Endothelial cell of umbilical vein (primary cell): ENCODE measurements at regions not wholly inside any gene's neighbourhood (a gene's known extent, or its start where the extent isn't known, plus 50 kb on each side); places are given as distances from the start of the nearest gene placed in this dataset.
"Not testable (repeated sequence)": the region's sequence is repeated elsewhere in the genome, so short reads cannot be mapped to it uniquely, and the experiment has no call there.

Experiments used
- BruUV-seq: library from RNA; stranded (reverse); fragments of 400-500 nt; replicated peaks from 2 replicates; lab custom pipeline; 2021; lab: Mats Ljungman, UMichigan
- CTCF ChIA-PET: fragments of 300-600, 350-600 bp; sonication (Branson Sonifier 250); formaldehyde crosslinking; loops from one replicate; lab custom pipeline; 2021; ENCODE audit warnings: antibody characterized with exemption, inconsistent platforms; lab: Charles Lee
- POLR2A ChIA-PET: fragments of 300-600, 350-600 bp; sonication (Branson Sonifier 250); formaldehyde crosslinking; loops from one replicate; lab custom pipeline; 2021; ENCODE audit warnings: antibody characterized with exemption, inconsistent platforms; lab: Charles Lee
- DNase-seq: peaks from one replicate; pipeline ENCODE4 v3.0.0-alpha.2; 2011; ENCODE audit warnings: low read depth, low spot score
- FAIRE-seq: peaks from 2 replicates; lab custom pipeline; 2011; peaks lifted over from hg19 to GRCh38; lab: Jason Lieb, UNC
- H2AFZ ChIP-seq: 2 replicates; pipeline ENCODE4 v1.6.0; 2012; ENCODE audit warnings: low read depth, low read length, control low read depth, inconsistent platforms
- H3K27ac ChIP-seq: 2 replicates; pipeline ENCODE4 v1.5.1; 2011; ENCODE audit warnings: low read depth, mild to moderate bottlenecking, control low read depth, low read length, moderate library complexity; ENCODE audit not compliant: insufficient read depth
- H3K27me3 ChIP-seq, 2 experiments: 2 replicates each; pipeline versions ENCODE4 v1.6.0 to v1.6.1; 2011; ENCODE audit warnings: low read length in 2 of 2, mixed read lengths in 1 of 2; ENCODE audit not compliant: control insufficient read depth in 2 of 2, insufficient read depth in 2 of 2
- H3K36me3 ChIP-seq, 2 experiments: 2 replicates in 1 of 2; 3 replicates in 1 of 2; pipeline ENCODE4 v1.5.1; 2011; ENCODE audit warnings: low read length in 2 of 2, mild to moderate bottlenecking in 1 of 2, moderate library complexity in 1 of 2; ENCODE audit not compliant: control insufficient read depth in 2 of 2, insufficient read depth in 2 of 2; ENCODE audit errors: extremely low read depth in 1 of 2
- H3K4me1 ChIP-seq: 3 replicates; pipeline ENCODE4 v1.5.1; 2011; ENCODE audit warnings: mild to moderate bottlenecking, low read length; ENCODE audit not compliant: control insufficient read depth, insufficient read depth; ENCODE audit errors: extremely low read depth
- H3K4me2 ChIP-seq: 2 replicates; pipeline ENCODE4 v1.6.1; 2011; ENCODE audit warnings: low read length, control low read depth, mixed read lengths; ENCODE audit not compliant: insufficient read depth
- H3K4me3 ChIP-seq, 3 experiments: fragments of 200-600 bp in 1 of 3; sonication (generic), shearing (Covaris generic) in 1 of 3; replicated peaks in 1 of 3; 2 replicates each; pipeline ENCODE4 v1.5.1; 2011 to 2016; ENCODE audit warnings: control low read depth in 3 of 3, low read length in 3 of 3, mild to moderate bottlenecking in 2 of 3, inconsistent platforms in 1 of 3, low read depth in 1 of 3, moderate library complexity in 1 of 3; ENCODE audit not compliant: insufficient read depth in 1 of 3
- H3K79me2 ChIP-seq: 2 replicates; pipeline ENCODE4 v1.6.0; 2012; ENCODE audit warnings: low read length, inconsistent platforms; ENCODE audit not compliant: control insufficient read depth, insufficient read depth
- H3K9ac ChIP-seq: replicated peaks from 2 replicates; pipeline ENCODE3; 2011; ENCODE audit warnings: low read length, control low read depth; ENCODE audit not compliant: insufficient read depth; ENCODE audit errors: extremely low read depth
- H3K9me1 ChIP-seq: replicated peaks from 3 replicates; pipeline ENCODE4 v1.6.0; 2011; ENCODE audit warnings: mild to moderate bottlenecking, low read length; ENCODE audit not compliant: control insufficient read depth, insufficient read depth; ENCODE audit errors: extremely low read depth
- H3K9me3 ChIP-seq: replicated peaks from 2 replicates; pipeline ENCODE4 v1.5.1; 2012; ENCODE audit warnings: low read length, inconsistent platforms; ENCODE audit not compliant: control insufficient read depth, insufficient read depth
- H4K20me1 ChIP-seq: replicated peaks from 2 replicates; pipeline ENCODE3; 2011; ENCODE audit warnings: mild to moderate bottlenecking, low read length; ENCODE audit not compliant: control insufficient read depth, insufficient read depth; ENCODE audit errors: extremely low read depth
- EZH2 ChIP-seq: IDR thresholded peaks from 2 replicates; pipeline ENCODE4 v1.6.1; 2012; ENCODE audit warnings: borderline replicate concordance, low read depth, mild to moderate bottlenecking, moderate library complexity, low read length, inconsistent platforms; ENCODE audit not compliant: severe bottlenecking
- FOS ChIP-seq: IDR thresholded peaks from 2 replicates; pipeline ENCODE4 v1.6.1; 2011; ENCODE audit warnings: mild to moderate bottlenecking, low read length, moderate library complexity, borderline replicate concordance; ENCODE audit not compliant: insufficient read depth
- GATA2 ChIP-seq: IDR thresholded peaks from 2 replicates; pipeline ENCODE4 v1.7.0; 2011; ENCODE audit warnings: low read depth, mild to moderate bottlenecking, moderate library complexity, mixed read lengths, low read length; ENCODE audit not compliant: insufficient read length, insufficient read depth
- JUN ChIP-seq: IDR thresholded peaks from 2 replicates; pipeline ENCODE4 v1.6.1; 2011; ENCODE audit warnings: borderline replicate concordance, low read depth; ENCODE audit not compliant: insufficient read length, insufficient read depth
- MYC ChIP-seq: IDR thresholded peaks from one replicate; pipeline ENCODE4 v1.6.1; 2011; ENCODE audit warnings: mild to moderate bottlenecking, low read depth, low read length
- POLR2A ChIP-seq: IDR thresholded peaks from 2 replicates; pipeline ENCODE4 v1.6.1; 2012; ENCODE audit warnings: low read depth, mild to moderate bottlenecking, control low read depth, low read length
- POLR2AphosphoS5 ChIP-seq: IDR thresholded peaks from 2 replicates; pipeline ENCODE4 v1.6.1; 2012; ENCODE audit warnings: low read depth, mild to moderate bottlenecking, control low read depth, low read length, moderate library complexity; ENCODE audit not compliant: insufficient read depth
- dilution Hi-C: fragments of 300-500 bp; cut with MboI; formaldehyde crosslinking; loops from one replicate; pipeline ENCODE4 v1.15.0; 2019; ENCODE audit warnings: low sequenced_read_pairs; ENCODE audit not compliant: extremely low pct_ligation_motif_present
- intact Hi-C: fragments of 100-400 bp; cut with micrococcal nuclease; formaldehyde crosslinking; loops from one replicate; pipeline ENCODE4 v1.10.0; 2022
- TF ChIP-seq, protein P1 (sequence below): IDR thresholded peaks from 2 replicates; pipeline ENCODE4 v1.6.1; 2011; ENCODE audit not compliant: insufficient read depth, insufficient read length
- TF ChIP-seq, protein P2 (sequence below), 2 donors: IDR thresholded peaks; 1 replicate in 1 of 2; 2 replicates in 1 of 2; pipeline ENCODE4 v1.5.1; 2011; ENCODE audit warnings: low read length in 2 of 2, mild to moderate bottlenecking in 2 of 2, moderate library complexity in 2 of 2, control low read depth in 1 of 2, inconsistent platforms in 1 of 2, low read depth in 1 of 2; ENCODE audit not compliant: insufficient read depth in 1 of 2; ENCODE audit errors: extremely low read depth in 1 of 2

DNA sequence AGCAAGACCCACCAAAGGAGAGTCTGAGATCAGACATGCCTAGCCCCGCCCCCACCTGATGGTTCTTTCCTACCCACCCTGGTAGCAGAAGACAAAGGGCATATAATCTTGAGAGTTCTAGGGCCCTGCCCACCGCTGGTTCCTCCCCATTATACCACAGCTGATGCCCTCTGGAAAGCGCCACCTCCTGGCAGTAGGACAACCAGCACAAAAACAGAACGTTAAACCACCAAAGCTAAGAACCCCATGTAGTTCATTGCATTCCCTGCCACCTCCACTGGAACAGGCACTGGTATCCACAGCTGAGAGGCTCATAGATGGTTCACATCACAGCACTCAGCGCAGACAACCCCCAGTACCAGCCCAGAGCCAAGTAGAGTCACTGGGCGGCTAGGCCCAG is 81.2 kb upstream of the TRPC7 start:
- CTCF ChIA-PET: no interaction called here

DNA sequence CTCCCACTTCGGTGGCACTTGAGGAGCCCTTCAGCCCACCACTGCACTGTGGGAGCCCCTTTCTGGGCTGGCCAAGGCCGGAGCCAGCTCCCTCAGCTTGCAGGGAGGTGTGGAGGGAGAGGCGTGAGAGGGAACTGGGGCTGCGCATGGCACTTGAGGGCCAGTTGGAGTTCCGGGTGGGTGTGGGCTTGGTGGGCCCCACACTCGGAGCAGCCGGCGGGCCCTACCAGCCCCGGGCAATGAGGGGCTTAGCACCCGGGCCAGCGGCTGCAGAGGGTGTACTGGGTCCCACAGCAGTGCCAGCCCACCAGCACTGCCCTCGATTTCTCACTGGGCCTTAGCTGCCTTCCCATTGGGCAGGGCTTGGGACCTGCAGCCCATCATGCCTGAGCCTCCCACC is 78.8 kb upstream of the TRPC7 start:
- H3K36me3 ChIP-seq, H3K9me3 ChIP-seq, H4K20me1 ChIP-seq, H3K4me1 ChIP-seq, H3K27me3 ChIP-seq, H3K27ac ChIP-seq, H3K9ac ChIP-seq, H2AFZ ChIP-seq, CTCF ChIA-PET, POLR2A ChIA-PET, H3K4me2 ChIP-seq, FAIRE-seq, intact Hi-C loops, DNase-seq, H3K79me2 ChIP-seq, H3K4me3 ChIP-seq, dilution Hi-C loops, H3K9me1 ChIP-seq, BruUV-seq: not testable (repeated sequence)

More for the DNA sequence above, 81.2 kb upstream of the TRPC7 start:
- Histone ChIP-seq H3K9me3 (no peaks in the 10 kb centered on the region), H3K36me3 (no peaks in the 10 kb centered on the region), H3K4me1 (no peaks in the 10 kb centered on the region), H3K4me2 (no peak overlapping the region), H3K9ac (no peak overlapping the region), H3K27me3 (peaks cover 0 to 2% of the 10 kb centered on the region in 2 experiments), H3K27ac (no peak overlapping the region), H3K79me2 (no peaks in the 10 kb centered on the region), H2AFZ (no peak overlapping the region), H3K4me3 (no peak overlapping the region), H4K20me1 (no peaks in the 10 kb centered on the region), H3K9me1 (no peaks in the 10 kb centered on the region)
- FAIRE-seq (no peak), DNase-seq (no peak)
- dilution Hi-C loops: no loop called here
- POLR2A ChIA-PET: no interaction called here
- no TSS peak for BruUV-seq
- TF ChIP-seq POLR2AphosphoS5: no peak
- no peak for TF ChIP-seq MYC
- no peak for TF ChIP-seq FOS
- TF ChIP-seq, protein P1, sequence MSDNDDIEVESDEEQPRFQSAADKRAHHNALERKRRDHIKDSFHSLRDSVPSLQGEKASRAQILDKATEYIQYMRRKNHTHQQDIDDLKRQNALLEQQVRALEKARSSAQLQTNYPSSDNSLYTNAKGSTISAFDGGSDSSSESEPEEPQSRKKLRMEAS: no peak
- no peak for TF ChIP-seq EZH2
- TF ChIP-seq POLR2A: no peak
- TF ChIP-seq JUN: no peak
- no peak for TF ChIP-seq GATA2
- TF ChIP-seq, protein P2, sequence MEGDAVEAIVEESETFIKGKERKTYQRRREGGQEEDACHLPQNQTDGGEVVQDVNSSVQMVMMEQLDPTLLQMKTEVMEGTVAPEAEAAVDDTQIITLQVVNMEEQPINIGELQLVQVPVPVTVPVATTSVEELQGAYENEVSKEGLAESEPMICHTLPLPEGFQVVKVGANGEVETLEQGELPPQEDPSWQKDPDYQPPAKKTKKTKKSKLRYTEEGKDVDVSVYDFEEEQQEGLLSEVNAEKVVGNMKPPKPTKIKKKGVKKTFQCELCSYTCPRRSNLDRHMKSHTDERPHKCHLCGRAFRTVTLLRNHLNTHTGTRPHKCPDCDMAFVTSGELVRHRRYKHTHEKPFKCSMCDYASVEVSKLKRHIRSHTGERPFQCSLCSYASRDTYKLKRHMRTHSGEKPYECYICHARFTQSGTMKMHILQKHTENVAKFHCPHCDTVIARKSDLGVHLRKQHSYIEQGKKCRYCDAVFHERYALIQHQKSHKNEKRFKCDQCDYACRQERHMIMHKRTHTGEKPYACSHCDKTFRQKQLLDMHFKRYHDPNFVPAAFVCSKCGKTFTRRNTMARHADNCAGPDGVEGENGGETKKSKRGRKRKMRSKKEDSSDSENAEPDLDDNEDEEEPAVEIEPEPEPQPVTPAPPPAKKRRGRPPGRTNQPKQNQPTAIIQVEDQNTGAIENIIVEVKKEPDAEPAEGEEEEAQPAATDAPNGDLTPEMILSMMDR (IDR thresholded peaks at IDR 0.05; ENCODE audit: extremely low read depth in 1 of 2, insufficient read depth in 1 of 2, low read depth in 1 of 2, low read length in 2 of 2): no peak
- intact Hi-C loops: loop anchor here (5.0 kb wide), 1 partner anchor 241 kb away; no protein-coding TSS in a partner anchor
